Type B pancreatic cell (in vitro differentiated cells): ENCODE measurements at regions not wholly inside any gene's neighbourhood (a gene's known extent, or its start where the extent isn't known, plus 50 kb on each side); places are given as distances from the start of the nearest gene placed in this dataset.

Experiments
- DNase-seq: peaks from one replicate; pipeline ENCODE4 v3.0.0; 2021; ENCODE audit warnings: mixed read lengths; ENCODE audit not compliant: unreplicated experiment; ENCODE audit errors: extremely low spot score
- H3K27ac Mint-ChIP-seq: 2 replicates; pipeline ENCODE4 v1.8.0; 2021; ENCODE audit warnings: mild to moderate bottlenecking, mixed read lengths
- H3K27me3 Mint-ChIP-seq: 2 replicates; pipeline ENCODE4 v1.8.0; 2021; ENCODE audit warnings: mixed read lengths
- H3K36me3 Mint-ChIP-seq: 2 replicates; pipeline ENCODE4 v1.8.0; 2021; ENCODE audit warnings: mixed read lengths
- H3K4me1 Mint-ChIP-seq: one replicate; pipeline ENCODE4 v1.8.0; 2021; ENCODE audit warnings: mixed read lengths; ENCODE audit not compliant: unreplicated experiment
- H3K4me3 Mint-ChIP-seq: 2 replicates; pipeline ENCODE4 v1.8.0; 2021; ENCODE audit warnings: mild to moderate bottlenecking, mixed read lengths
- H3K9me3 Mint-ChIP-seq: 2 replicates; pipeline ENCODE4 v1.8.0; 2021; ENCODE audit warnings: mixed read lengths
- TF ChIP-seq, protein P1 (sequence below): fragments of 200-600 bp; sonication (generic); conservative IDR thresholded peaks from 2 replicates; pipeline ENCODE4 v1.5.0; 2021; ENCODE audit warnings: antibody characterized with exemption, mild to moderate bottlenecking

DNA sequence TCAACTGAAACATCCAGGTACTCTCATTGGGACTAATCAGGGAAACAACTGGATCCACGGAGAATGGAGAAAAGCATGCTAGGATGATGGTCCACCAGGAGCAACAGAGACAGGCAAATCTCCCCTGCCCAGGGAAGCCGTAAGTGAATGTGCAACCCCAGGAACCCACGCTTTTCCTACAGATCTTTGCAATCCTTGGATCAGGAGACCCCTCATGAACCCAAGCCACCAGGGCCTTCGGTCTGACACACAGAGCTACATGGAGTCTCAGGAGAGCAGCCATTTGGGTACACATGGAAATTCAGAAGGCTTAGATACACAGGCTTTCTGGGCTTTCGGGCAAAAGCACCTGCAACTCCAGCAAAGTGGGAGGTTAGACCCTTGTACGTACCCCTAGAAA lies 122.1 kb upstream of the PTCHD4 start:
- DNase-seq = no peak
- H3K4me1 Mint-ChIP-seq = no peaks in the 10 kb centered on the region
- no peaks in the 10 kb centered on the region for H3K27me3 Mint-ChIP-seq
- TF ChIP-seq, protein P1, sequence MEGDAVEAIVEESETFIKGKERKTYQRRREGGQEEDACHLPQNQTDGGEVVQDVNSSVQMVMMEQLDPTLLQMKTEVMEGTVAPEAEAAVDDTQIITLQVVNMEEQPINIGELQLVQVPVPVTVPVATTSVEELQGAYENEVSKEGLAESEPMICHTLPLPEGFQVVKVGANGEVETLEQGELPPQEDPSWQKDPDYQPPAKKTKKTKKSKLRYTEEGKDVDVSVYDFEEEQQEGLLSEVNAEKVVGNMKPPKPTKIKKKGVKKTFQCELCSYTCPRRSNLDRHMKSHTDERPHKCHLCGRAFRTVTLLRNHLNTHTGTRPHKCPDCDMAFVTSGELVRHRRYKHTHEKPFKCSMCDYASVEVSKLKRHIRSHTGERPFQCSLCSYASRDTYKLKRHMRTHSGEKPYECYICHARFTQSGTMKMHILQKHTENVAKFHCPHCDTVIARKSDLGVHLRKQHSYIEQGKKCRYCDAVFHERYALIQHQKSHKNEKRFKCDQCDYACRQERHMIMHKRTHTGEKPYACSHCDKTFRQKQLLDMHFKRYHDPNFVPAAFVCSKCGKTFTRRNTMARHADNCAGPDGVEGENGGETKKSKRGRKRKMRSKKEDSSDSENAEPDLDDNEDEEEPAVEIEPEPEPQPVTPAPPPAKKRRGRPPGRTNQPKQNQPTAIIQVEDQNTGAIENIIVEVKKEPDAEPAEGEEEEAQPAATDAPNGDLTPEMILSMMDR = no peak
- no peaks in the 10 kb centered on the region for H3K36me3 Mint-ChIP-seq
- peaks cover 5% of the 10 kb centered on the region for H3K9me3 Mint-ChIP-seq
- no peak overlapping the region for H3K27ac Mint-ChIP-seq
- no peak overlapping the region for H3K4me3 Mint-ChIP-seq

DNA sequence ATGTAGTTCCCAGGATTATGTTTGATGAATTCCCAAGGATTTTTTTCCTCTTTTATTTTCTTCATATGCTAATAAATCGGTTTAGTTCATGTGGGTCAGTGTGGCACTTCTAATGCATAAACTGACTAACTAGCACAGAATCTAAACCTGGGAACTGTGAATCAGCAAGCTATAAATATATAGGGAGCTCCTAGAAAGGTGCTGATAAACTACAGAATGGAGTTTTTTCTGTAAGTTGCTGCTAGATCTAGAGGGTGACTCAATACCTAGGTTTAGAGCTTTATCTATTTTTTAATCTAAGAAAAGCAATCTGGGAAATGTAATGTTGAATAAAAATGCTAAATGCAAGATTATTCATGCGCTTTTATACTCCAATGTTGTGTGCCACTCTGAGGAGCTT lies 118.8 kb upstream of the PTCHD4 start:
- no peak for DNase-seq
- TF ChIP-seq, protein P1 = no peak
- no peaks in the 10 kb centered on the region for H3K36me3 Mint-ChIP-seq
- no peaks in the 10 kb centered on the region for H3K27me3 Mint-ChIP-seq
- H3K27ac Mint-ChIP-seq = no peak overlapping the region
- no peak overlapping the region for H3K4me3 Mint-ChIP-seq
- H3K4me1 Mint-ChIP-seq = no peaks in the 10 kb centered on the region
- H3K9me3 Mint-ChIP-seq = no peaks in the 10 kb centered on the region

DNA sequence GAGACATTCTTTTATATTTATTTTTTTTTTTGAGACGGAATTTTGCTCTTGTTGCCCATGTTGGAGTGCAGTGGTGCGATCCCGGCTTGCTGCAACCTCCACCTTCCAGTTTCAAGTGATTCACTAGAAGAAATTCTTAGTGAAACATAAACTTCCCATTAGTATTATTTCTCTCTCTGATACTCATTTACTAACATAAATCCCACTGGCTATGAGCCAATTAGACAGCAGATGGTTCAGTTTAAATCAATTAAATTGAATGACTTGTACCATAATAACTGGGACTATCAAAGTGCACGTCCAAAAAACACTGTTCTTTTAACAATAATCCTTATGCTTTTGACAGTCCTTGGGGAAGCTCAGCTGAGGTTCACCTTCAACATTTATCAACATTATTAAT lies 111.2 kb upstream of the PTCHD4 start:
- Mint-ChIP-seq H3K9me3 (no peaks in the 10 kb centered on the region), H3K4me3 (no peak overlapping the region), H3K27me3 (no peaks in the 10 kb centered on the region), H3K36me3 (no peaks in the 10 kb centered on the region), H3K27ac (no peak overlapping the region), H3K4me1 (no peaks in the 10 kb centered on the region)
- TF ChIP-seq, protein P1 = no peak
- no peak for DNase-seq

DNA sequence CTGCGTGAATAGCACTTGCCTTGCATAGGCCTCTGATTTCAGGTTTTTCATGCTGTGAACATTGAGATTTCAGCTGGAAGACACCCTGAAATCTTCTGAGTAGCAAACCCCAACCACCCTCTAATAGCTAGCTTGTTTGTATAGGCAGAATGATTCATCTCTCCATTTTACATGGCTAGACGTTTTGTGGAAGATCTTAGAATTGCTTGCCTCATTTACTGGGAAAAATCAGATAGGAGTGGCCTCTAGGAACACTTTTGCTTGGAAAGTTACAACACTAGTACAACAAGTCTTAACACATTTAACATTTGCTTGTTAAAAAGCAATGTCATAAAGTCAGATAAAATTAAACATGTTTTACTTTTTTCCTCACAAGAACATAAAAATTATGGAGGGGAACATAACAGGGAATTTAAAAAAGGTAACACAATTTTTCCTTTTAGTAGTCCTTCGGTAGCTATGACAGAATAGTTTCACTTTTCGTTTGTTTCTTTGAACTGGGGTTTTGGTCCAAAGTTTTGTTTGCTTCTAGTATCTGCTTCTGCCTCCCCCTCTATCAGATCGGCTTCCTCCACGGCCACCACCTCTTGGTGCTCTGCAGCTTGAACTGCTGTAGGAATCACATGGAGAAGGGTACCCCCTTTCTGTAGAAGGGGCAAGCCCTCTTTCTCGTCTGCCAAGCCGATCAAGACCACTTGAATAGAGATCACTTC lies 102.2 kb upstream of the PTCHD4 start:
- Mint-ChIP-seq H3K9me3 (peaks cover 10% of the 10 kb centered on the region), H3K27me3 (no peaks in the 10 kb centered on the region), H3K4me3 (no peak overlapping the region), H3K27ac (no peak overlapping the region), H3K4me1 (no peaks in the 10 kb centered on the region), H3K36me3 (no peaks in the 10 kb centered on the region)
- no peak for DNase-seq
- TF ChIP-seq, protein P1 = no peak

DNA sequence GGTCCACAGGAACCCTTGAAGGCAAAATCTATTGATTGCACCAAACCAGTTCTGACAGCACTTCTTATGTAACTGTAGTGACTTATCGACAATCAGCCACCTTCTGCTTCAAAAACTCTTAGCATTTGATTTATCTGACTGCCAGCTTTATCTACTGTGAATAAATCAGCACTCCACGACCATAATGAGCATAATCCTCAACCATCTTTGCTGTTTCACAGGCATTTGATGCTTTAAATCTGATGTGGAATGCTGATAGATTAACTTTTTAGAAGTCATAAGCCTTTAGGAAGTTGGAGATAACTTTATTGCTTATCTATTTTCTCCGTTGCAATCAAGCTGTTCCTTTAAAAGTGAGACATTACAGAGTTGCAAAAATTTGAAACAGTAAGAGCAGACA lies 101.5 kb upstream of the PTCHD4 start:
- Mint-ChIP-seq H3K9me3 (peaks cover 10% of the 10 kb centered on the region), H3K27me3 (no peaks in the 10 kb centered on the region), H3K4me3 (no peak overlapping the region), H3K36me3 (no peaks in the 10 kb centered on the region), H3K4me1 (no peaks in the 10 kb centered on the region), H3K27ac (no peak overlapping the region)
- no peak for DNase-seq
- TF ChIP-seq, protein P1 = no peak
